ENCODE measurements at regions not wholly inside any gene's neighbourhood (a gene's known extent, or its start where the extent isn't known, plus 50 kb on each side); places are given as distances from the start of the nearest gene placed in this dataset.

DNA sequence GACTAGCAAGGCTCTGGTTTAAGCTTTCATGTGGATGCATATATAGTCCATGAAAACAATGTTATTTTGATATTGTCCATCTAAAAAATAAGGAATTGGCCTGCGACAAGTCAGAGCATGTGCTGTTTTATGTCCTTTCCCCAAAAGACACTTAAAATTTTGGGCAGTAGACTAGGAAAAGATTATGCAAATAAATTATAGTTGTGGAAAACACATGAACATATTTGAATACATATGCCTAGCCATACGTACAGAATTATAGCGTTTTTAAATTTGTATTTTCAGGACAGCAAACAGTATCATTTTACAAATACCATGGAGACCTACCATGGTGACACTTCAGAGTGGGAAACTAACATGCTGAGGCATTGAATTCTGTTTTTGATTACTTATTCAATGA lies 113.8 kb upstream of the SLC5A12 start:
- no peaks in the 10 kb centered on the region for H3K27me3 Mint-ChIP-seq (ENCODE audit: unreplicated experiment)
- H3K36me3 Mint-ChIP-seq (ENCODE audit: unreplicated experiment) = peaks cover 2% of the 10 kb centered on the region
- TF ChIP-seq, protein P1, sequence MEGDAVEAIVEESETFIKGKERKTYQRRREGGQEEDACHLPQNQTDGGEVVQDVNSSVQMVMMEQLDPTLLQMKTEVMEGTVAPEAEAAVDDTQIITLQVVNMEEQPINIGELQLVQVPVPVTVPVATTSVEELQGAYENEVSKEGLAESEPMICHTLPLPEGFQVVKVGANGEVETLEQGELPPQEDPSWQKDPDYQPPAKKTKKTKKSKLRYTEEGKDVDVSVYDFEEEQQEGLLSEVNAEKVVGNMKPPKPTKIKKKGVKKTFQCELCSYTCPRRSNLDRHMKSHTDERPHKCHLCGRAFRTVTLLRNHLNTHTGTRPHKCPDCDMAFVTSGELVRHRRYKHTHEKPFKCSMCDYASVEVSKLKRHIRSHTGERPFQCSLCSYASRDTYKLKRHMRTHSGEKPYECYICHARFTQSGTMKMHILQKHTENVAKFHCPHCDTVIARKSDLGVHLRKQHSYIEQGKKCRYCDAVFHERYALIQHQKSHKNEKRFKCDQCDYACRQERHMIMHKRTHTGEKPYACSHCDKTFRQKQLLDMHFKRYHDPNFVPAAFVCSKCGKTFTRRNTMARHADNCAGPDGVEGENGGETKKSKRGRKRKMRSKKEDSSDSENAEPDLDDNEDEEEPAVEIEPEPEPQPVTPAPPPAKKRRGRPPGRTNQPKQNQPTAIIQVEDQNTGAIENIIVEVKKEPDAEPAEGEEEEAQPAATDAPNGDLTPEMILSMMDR (IDR thresholded peaks at IDR 0.05) = no peak
- peaks cover 36% of the 10 kb centered on the region for H3K4me1 Mint-ChIP-seq (ENCODE audit: unreplicated experiment)
- H3K9me3 Mint-ChIP-seq (ENCODE audit: unreplicated experiment) = peaks cover 13% of the 10 kb centered on the region
- no peak for DNase-seq (ENCODE audit: extremely low spot score, unreplicated experiment)
- no peak overlapping the region for H3K4me3 Mint-ChIP-seq (ENCODE audit: unreplicated experiment)
- H3K27ac Mint-ChIP-seq (ENCODE audit: unreplicated experiment) = no peak overlapping the region

DNA sequence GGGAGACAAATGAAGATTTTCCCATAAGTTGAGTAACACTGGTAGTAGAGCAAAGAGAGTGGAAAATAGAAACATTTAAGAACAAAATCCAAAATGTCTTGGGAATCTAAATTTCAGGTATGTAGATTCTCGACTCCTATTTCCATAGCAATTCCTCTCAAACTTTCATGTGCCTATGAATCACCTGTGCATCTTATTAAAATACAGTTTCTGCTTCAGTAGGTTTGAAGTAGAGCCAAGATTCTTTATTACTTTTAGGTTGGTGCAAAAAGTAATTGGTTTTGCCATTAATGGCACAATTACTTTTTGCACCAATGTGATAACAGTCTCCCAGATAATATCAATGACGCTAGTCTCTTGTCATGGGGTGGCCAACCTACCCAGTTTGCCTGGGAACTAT lies 115.3 kb upstream of the SLC5A12 start:
- Mint-ChIP-seq H3K9me3 (ENCODE audit: unreplicated experiment) (peaks cover 13% of the 10 kb centered on the region), H3K4me3 (ENCODE audit: unreplicated experiment) (no peak overlapping the region)
- TF ChIP-seq, protein P1 (IDR thresholded peaks at IDR 0.05) = no peak

DNA sequence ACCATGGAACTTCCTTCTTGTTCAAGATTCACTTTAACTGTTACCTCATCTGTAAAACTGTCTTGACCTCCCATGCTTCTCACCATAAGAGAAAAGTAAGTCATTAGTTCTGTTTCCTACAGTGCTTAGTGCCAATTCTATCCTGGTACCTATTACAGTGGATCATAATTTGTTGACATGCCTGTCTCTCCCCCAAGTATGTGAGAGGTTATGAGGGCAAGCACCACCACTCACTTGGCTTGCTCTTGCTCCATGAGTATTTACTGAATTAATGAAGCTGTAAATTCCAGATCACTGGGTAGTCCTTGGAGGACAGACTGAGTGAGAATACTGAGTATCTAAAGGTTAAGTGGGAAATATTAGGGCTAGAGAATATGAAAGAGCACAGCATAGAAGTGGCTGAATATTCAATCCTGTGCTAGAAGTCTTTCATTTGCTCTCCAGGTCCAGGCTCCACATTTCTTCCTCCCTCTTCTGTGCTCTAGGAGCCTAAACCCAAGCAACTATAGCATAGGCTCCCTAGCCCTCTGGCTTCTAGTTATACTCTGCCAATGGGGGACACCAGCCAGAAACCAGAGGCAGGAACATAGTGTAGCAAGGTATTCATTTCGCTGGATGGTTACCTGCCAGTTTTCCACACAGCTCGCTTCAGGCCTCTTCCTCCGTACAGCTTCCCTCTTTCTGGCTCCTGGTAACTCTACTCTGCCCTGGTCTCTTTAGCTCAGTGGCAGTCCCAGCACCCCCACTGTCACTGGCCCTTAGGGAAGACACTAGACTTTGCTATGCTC lies 118.2 kb upstream of the SLC5A12 start:
- Mint-ChIP-seq H3K4me1 (ENCODE audit: unreplicated experiment) (peaks cover 40% of the 10 kb centered on the region), H3K27ac (ENCODE audit: unreplicated experiment) (peak overlapping the region; percentile 53), H3K9me3 (ENCODE audit: unreplicated experiment) (peaks cover 13% of the 10 kb centered on the region), H3K27me3 (ENCODE audit: unreplicated experiment) (no peaks in the 10 kb centered on the region), H3K4me3 (ENCODE audit: unreplicated experiment) (no peak overlapping the region), H3K36me3 (ENCODE audit: unreplicated experiment) (peaks cover 2% of the 10 kb centered on the region)
- DNase-seq (ENCODE audit: extremely low spot score, unreplicated experiment) = no peak
- TF ChIP-seq, protein P1 (IDR thresholded peaks at IDR 0.05) = no peak

More for the DNA sequence above, 115.3 kb upstream of the SLC5A12 start:
- DNase-seq (ENCODE audit: extremely low spot score, unreplicated experiment) = no peak
- Mint-ChIP-seq H3K36me3 (ENCODE audit: unreplicated experiment) (peaks cover 2% of the 10 kb centered on the region), H3K27ac (ENCODE audit: unreplicated experiment) (no peak overlapping the region), H3K4me1 (ENCODE audit: unreplicated experiment) (peaks cover 52% of the 10 kb centered on the region), H3K27me3 (ENCODE audit: unreplicated experiment) (no peaks in the 10 kb centered on the region)

DNA sequence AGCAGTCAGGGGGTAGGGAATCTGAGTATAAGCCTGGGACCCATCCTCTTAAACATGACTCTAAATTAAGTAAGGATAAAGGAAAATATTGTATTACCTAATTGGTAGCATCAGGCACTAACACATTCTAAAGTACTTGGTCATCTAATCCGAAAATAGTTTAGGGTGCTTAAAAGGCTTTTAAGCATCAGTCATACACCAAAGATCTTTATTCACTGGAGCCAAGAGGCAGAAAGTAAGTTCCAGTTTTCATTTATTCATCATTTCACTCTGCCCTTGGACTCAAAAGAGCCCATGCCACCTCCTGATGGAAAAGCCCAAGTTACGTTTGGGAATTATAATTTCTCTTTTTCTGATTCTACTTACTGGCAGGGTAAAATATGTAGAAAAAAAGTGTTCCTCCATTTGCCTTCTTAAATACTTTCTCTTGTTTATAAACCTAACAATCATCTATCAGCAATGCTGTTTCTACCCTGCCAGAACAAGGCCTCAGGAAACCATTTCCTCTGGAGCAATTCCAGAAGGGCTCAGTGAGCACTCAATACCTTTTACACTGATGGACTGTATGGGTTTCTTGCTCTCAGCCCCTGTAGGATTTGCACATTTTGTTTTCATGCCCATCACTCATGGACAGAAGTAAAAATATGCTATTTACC lies 120.1 kb upstream of the SLC5A12 start:
- Mint-ChIP-seq H3K27ac (ENCODE audit: unreplicated experiment) (peak overlapping the region; percentile 54), H3K4me3 (ENCODE audit: unreplicated experiment) (no peak overlapping the region), H3K4me1 (ENCODE audit: unreplicated experiment) (peaks cover 38% of the 10 kb centered on the region), H3K9me3 (ENCODE audit: unreplicated experiment) (peaks cover 13% of the 10 kb centered on the region), H3K27me3 (ENCODE audit: unreplicated experiment) (no peaks in the 10 kb centered on the region), H3K36me3 (ENCODE audit: unreplicated experiment) (peaks cover 2% of the 10 kb centered on the region)
- TF ChIP-seq, protein P1 (IDR thresholded peaks at IDR 0.05) = no peak
- DNase-seq (ENCODE audit: extremely low spot score, unreplicated experiment) = no peak
